Smooth muscle cell (in vitro differentiated cells): ENCODE measurements at regions not wholly inside any gene's neighbourhood (a gene's known extent, or its start where the extent isn't known, plus 50 kb on each side); places are given as distances from the start of the nearest gene placed in this dataset.

Experiments
- DNase-seq: peaks from one replicate; lab custom pipeline; 2025; ENCODE audit not compliant: unreplicated experiment; lab: John Stamatoyannopoulos, UW
- H2AFZ ChIP-seq: fragments of 200-600 bp; sonication (generic); 2 replicates; pipeline ENCODE4 v1.6.0; 2016; ENCODE audit warnings: antibody characterized with exemption, low read depth, mild to moderate bottlenecking
- H3F3A ChIP-seq: fragments of 200-600 bp; sonication (generic); 2 replicates; pipeline ENCODE4 v1.6.0; 2017; ENCODE audit warnings: antibody characterized with exemption, low read depth
- H3K27ac ChIP-seq: fragments of 200-600 bp; sonication (generic); 2 replicates; pipeline ENCODE4 v1.5.1; 2016; ENCODE audit warnings: low read depth, mild to moderate bottlenecking
- H3K27me3 ChIP-seq: fragments of 200-600 bp; sonication (generic); 2 replicates; pipeline ENCODE4 v1.6.1; 2016; ENCODE audit warnings: low read depth, mild to moderate bottlenecking
- H3K36me3 ChIP-seq: fragments of 200-600 bp; sonication (generic); 2 replicates; pipeline ENCODE4 v1.5.1; 2016; ENCODE audit warnings: low read depth
- H3K4me1 ChIP-seq: fragments of 200-600 bp; sonication (generic); 2 replicates; pipeline ENCODE4 v1.5.1; 2016; ENCODE audit warnings: low read depth
- H3K4me2 ChIP-seq: fragments of 200-600 bp; sonication (generic); 2 replicates; pipeline ENCODE4 v1.6.0; 2016; ENCODE audit warnings: mild to moderate bottlenecking
- H3K4me3 ChIP-seq: fragments of 200-600 bp; sonication (generic); 2 replicates; pipeline ENCODE4 v1.5.1; 2016; ENCODE audit warnings: mild to moderate bottlenecking
- H3K79me2 ChIP-seq: fragments of 200-600 bp; sonication (generic); 2 replicates; pipeline ENCODE4 v1.6.0; 2016; ENCODE audit warnings: low read depth, mild to moderate bottlenecking
- H3K9ac ChIP-seq: fragments of 200-600 bp; sonication (generic); 2 replicates; pipeline ENCODE4 v1.6.0; 2016; ENCODE audit warnings: low read depth
- H3K9me3 ChIP-seq: fragments of 200-600 bp; sonication (generic); replicated peaks from 2 replicates; pipeline ENCODE4 v1.5.1; 2016; ENCODE audit warnings: low read depth
- H4K20me1 ChIP-seq: fragments of 200-600 bp; sonication (generic); 2 replicates; pipeline ENCODE4 v1.6.0; 2016; ENCODE audit warnings: low read depth
- WGBS: methylation state at CpG from one replicate; pipeline ENCODE4 v1.1.7; 2016; ENCODE audit warnings: low lambda C conversion rate; 5-methylcytosine and 5-hydroxymethylcytosine counted together
- TF ChIP-seq, protein P1 (sequence below): fragments of 200-600 bp; sonication (generic); IDR thresholded peaks from 2 replicates; pipeline ENCODE4 v1.5.1; 2017; ENCODE audit warnings: borderline replicate concordance, mild to moderate bottlenecking, antibody characterized with exemption; ENCODE audit not compliant: insufficient read depth, poor library complexity, severe bottlenecking

GRCh38 chr9:134258828-134259546 lies 67.3 kb upstream of the RXRA start:
- Histone ChIP-seq H2AFZ (no peak overlapping the region), H3K27me3 (no peaks in the 10 kb centered on the region), H4K20me1 (no peaks in the 10 kb centered on the region), H3K9ac (no peak overlapping the region), H3K4me2 (no peak overlapping the region), H3K27ac (no peak overlapping the region), H3F3A (no peaks in the 10 kb centered on the region), H3K4me1 (no peaks in the 10 kb centered on the region), H3K36me3 (no peaks in the 10 kb centered on the region), H3K4me3 (no peak overlapping the region), H3K9me3 (no peaks in the 10 kb centered on the region), H3K79me2 (no peaks in the 10 kb centered on the region)
- no peak for DNase-seq
- TF ChIP-seq, protein P1, sequence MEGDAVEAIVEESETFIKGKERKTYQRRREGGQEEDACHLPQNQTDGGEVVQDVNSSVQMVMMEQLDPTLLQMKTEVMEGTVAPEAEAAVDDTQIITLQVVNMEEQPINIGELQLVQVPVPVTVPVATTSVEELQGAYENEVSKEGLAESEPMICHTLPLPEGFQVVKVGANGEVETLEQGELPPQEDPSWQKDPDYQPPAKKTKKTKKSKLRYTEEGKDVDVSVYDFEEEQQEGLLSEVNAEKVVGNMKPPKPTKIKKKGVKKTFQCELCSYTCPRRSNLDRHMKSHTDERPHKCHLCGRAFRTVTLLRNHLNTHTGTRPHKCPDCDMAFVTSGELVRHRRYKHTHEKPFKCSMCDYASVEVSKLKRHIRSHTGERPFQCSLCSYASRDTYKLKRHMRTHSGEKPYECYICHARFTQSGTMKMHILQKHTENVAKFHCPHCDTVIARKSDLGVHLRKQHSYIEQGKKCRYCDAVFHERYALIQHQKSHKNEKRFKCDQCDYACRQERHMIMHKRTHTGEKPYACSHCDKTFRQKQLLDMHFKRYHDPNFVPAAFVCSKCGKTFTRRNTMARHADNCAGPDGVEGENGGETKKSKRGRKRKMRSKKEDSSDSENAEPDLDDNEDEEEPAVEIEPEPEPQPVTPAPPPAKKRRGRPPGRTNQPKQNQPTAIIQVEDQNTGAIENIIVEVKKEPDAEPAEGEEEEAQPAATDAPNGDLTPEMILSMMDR, result no peak
- WGBS, result over 99% methylated on average over 9 of the region's 11 CpGs

DNA sequence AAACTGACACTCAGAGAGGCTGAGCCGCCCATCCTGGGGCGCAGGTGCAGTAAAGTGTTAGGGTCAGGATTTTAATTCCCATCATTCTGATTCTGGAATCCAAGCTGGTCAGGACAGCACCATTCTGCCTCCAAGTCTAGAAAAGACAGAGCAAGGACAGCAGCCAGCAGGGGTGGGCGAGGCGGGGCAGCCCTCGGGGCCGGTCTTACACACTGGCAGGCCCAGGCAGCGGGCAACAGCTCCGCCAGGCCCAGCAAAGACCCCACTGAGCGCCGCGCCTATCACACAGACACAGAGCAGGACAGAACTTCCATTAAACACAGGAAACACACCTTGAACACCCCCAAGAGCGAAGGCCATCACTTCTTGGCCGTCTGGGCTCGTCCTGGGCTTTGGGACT lies 66.5 kb upstream of the RXRA start:
- Histone ChIP-seq H3K79me2 (no peaks in the 10 kb centered on the region), H3K4me3 (no peak overlapping the region), H3K9ac (no peak overlapping the region), H2AFZ (no peak overlapping the region), H3K27me3 (no peaks in the 10 kb centered on the region), H3K4me2 (no peak overlapping the region), H3F3A (no peaks in the 10 kb centered on the region), H3K4me1 (no peaks in the 10 kb centered on the region), H3K36me3 (no peaks in the 10 kb centered on the region), H4K20me1 (no peaks in the 10 kb centered on the region), H3K9me3 (no peaks in the 10 kb centered on the region), H3K27ac (no peak overlapping the region)
- DNase-seq, result no peak
- TF ChIP-seq, protein P1, result no peak
- 95% methylated on average over 10 of the region's 14 CpGs for WGBS

- Histone ChIP-seq H3F3A (no peaks in the 10 kb centered on the region), H3K4me2 (no peak overlapping the region), H2AFZ (no peak overlapping the region), H3K9me3 (no peaks in the 10 kb centered on the region), H3K9ac (no peak overlapping the region), H4K20me1 (no peaks in the 10 kb centered on the region), H3K4me1 (no peaks in the 10 kb centered on the region), H3K4me3 (no peak overlapping the region), H3K27ac (no peak overlapping the region), H3K79me2 (no peaks in the 10 kb centered on the region), H3K27me3 (no peaks in the 10 kb centered on the region), H3K36me3 (no peaks in the 10 kb centered on the region)
- WGBS, result 86% methylated on average over 18 of the region's 18 CpGs
- DNase-seq, result no peak
- TF ChIP-seq, protein P1, result no peak
Measured at GRCh38 chr9:134260801-134261200, 65.5 kb upstream of the RXRA start.

DNA sequence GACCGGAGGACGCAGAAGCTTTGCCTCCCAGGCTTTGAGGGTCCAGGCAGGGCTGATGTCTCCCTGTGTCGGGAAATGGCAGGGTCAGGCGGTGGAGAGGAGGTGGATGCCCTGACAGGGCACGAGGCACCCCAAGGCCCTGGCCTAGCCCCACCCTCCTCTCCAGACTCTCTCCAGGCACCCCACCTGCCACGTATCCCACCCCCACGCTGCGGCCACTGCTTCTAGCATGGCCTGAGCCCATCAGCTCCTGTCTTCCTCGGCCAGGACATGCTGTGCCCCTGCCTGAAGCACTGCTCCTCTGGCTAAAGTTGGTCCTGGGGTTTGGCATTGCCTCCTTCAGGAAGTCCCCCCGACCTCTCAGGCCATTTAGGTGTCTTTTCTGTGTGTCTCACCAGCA lies 64.2 kb upstream of the RXRA start:
- H3K4me1 ChIP-seq, result no peaks in the 10 kb centered on the region
- no peak overlapping the region for H3K27ac ChIP-seq
- no peak overlapping the region for H2AFZ ChIP-seq
- H3K9ac ChIP-seq, result no peak overlapping the region
- H3K79me2 ChIP-seq, result no peaks in the 10 kb centered on the region
- no peaks in the 10 kb centered on the region for H4K20me1 ChIP-seq
- no peaks in the 10 kb centered on the region for H3K9me3 ChIP-seq
- WGBS, result 95% methylated on average over 10 of the region's 10 CpGs
- no peaks in the 10 kb centered on the region for H3K36me3 ChIP-seq
- no peak for DNase-seq
- no peak overlapping the region for H3K4me3 ChIP-seq
- H3K4me2 ChIP-seq, result no peak overlapping the region
- TF ChIP-seq, protein P1, result no peak
- no peaks in the 10 kb centered on the region for H3F3A ChIP-seq
- no peaks in the 10 kb centered on the region for H3K27me3 ChIP-seq
